HG02588 (cell line): ENCODE measurements at regions not wholly inside any gene's neighbourhood (a gene's known extent, or its start where the extent isn't known, plus 50 kb on each side); places are given as distances from the start of the nearest gene placed in this dataset.

Source experiments
- ATAC-seq: cut with Tn5 transposase; IDR thresholded peaks from one replicate; pipeline ENCODE4 v1.9.1; 2021; ENCODE audit warnings: mild to moderate bottlenecking, moderate library complexity; ENCODE audit not compliant: unreplicated experiment

- ATAC-seq: no peak
Measured at GRCh38 chr15:47570881-47571640, 146.2 kb upstream of the SEMA6D start.

GRCh38 chr15:47573673-47574072 lies 143.6 kb upstream of the SEMA6D start:
- ATAC-seq: no peak

GRCh38 chr15:47577000-47577399 lies 140.3 kb upstream of the SEMA6D start:
- no peak for ATAC-seq

- ATAC-seq: no peak
Measured at GRCh38 chr15:47577461-47577860, 139.8 kb upstream of the SEMA6D start.

GRCh38 chr15:47582233-47582632 lies 135.1 kb upstream of the SEMA6D start:
- no peak for ATAC-seq

DNA sequence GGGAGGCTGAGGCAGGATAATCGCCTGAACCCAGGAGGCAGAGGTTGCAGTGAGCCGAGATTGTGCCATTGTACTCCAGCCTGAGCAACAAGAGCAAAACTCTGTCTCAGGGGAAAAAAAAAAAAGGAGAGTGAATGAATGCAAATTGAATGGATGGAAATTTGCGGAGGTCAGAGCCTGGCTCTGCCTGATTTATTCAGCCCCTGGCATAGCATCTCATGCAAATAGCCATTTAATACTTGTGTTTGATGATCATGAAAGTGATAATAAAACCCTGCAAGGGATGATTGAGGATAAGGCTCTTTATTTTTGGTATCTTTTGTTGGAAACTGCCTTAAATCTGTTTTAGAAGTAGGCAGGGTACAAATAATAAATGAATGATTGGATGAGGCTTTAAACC lies 133.0 kb upstream of the SEMA6D start:
- ATAC-seq: no peak

DNA sequence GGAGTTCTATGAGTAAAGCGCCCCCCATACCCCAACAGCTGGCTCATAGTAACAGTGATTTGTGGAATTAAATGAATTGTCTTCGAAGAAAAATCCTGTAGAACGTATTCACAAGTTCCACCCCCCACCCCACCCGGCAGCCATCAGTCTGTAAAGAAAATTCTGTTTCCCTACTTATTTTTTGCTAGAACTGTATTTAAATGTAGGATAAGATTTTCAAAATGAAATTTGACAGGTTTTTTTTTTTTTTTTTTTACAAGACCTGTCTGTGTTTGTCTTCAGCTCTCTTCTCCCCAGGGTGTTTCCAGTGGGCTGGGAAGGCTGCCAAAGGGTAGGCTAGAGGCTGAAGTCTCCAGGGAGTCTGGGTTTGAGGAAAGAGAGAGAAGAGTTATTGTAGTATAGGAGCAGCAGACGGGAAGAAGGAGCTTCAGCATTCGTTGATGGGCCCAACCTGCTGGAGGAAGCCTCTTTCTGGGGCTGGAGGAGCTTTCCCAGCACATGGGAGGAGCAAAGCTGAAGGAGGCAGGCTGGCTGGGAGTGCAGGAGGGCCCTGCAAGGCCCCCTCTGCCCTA lies 130.6 kb upstream of the SEMA6D start:
- ATAC-seq: no peak

GRCh38 chr15:47587940-47588802 lies 129.1 kb upstream of the SEMA6D start:
- ATAC-seq: no peak

DNA sequence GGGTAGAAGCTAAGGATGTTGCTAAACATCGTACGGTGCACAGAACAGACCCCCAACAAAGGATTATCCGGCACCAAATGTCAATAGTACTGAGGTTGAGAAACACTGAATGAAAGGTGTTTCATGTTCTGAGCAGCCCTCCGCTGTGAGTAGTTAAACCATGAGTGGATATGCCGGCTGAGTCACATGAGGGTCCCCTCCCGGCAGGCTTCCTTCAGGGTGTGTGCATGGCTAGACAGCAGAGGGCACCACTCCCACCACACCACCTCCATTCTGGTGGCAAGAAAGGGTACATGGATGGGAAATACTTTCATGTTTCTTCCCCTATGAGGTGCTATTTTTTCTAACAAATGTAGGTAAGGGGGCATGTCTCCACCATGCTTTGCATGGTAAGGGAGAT lies 128.3 kb upstream of the SEMA6D start:
- no peak for ATAC-seq

DNA sequence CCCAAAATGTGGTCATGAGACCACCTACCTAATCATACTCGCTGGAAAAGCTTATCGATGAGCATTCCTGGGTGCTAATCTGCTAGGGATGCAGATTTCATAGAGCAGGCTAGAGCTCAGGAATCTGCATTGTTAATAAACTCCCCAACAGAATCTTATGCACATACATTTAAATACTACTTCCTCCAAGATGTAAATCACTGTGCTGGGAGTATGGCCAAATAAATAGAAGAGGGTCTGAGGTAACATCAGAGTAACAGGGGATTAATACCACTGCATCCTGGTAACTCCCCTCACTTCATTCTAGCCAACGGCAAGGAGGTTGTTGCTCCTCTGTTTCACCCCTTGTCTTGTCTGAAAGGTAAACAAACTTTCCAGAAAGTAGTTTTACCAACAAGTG lies 118.3 kb upstream of the SEMA6D start:
- ATAC-seq: no peak

DNA sequence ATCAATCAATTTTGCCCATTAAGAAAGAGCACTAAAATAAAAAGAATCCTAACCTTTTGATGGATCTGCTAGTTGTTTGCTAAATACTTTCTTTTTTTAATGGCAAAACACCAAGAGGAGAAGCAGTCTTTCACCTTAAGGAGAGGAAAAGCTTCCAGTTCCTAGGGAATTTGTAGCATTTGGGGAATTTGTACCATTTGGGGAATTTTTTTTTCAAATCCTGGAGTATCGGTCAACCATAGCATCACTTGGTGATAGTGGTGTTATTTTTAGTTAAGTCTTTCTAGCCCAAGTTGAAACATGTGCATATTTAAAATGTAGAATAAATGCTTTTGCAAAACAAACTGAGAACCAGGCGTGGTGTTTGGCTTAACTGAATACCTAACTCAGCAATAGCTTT lies 117.5 kb upstream of the SEMA6D start:
- ATAC-seq: no peak

DNA sequence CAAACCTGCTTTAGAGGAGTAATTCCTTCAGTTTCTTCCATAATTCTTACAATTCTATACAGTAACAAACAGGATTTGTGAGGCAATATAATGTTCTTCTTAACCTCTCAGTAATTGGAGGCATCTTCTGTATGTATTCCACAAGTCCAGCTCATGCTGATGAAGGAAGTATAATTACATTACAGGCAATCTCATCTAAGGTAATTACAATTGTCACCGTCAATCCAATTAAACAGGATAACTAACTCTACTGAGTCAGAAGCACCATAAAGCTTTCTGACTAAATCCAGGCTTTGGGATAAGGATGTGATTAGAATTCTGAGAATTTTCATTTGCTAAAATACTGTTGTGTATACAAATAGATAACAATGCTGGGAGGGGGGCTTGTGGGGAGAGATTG lies 115.2 kb upstream of the SEMA6D start:
- no peak for ATAC-seq

DNA sequence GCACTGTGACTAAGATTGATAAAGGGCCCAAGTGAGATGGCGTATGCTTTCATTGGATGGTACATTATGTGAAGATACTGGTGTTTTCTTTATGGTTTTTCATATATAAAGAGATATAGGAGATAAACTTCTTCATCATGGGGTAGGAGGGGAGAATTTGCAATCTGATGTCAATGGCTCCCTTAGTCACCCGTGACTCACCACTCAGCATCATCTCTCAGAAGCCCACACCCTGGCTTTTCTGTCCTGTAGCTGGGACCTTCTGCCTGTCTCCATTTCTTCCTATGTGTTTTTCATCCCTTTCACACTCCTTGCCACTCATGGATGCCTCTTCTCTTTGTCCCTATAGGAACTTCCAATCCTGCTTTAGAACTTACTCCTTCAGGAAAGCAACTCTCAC lies 114.3 kb upstream of the SEMA6D start:
- no peak for ATAC-seq

GRCh38 chr15:47607695-47608094 lies 109.6 kb upstream of the SEMA6D start:
- no peak for ATAC-seq

DNA sequence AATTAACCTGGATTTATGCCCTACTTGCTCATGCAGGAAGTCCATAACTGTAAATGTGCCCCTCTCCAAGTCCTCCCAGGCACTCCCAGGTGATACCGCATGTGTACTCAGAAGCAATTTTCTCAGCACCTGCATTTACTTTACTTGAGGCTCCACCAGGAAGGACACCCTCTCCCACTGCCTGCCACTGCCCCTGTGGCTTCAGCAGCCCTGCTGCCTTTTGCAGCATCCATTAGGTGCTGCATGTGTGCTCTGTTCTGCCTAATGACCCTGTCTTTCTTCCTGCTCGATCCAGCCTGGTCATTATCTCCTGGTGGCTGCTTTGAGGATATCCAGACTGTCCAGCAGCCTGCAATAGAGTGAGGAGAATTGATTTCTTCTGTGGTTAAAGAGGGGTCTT lies 107.6 kb upstream of the SEMA6D start:
- no peak for ATAC-seq

DNA sequence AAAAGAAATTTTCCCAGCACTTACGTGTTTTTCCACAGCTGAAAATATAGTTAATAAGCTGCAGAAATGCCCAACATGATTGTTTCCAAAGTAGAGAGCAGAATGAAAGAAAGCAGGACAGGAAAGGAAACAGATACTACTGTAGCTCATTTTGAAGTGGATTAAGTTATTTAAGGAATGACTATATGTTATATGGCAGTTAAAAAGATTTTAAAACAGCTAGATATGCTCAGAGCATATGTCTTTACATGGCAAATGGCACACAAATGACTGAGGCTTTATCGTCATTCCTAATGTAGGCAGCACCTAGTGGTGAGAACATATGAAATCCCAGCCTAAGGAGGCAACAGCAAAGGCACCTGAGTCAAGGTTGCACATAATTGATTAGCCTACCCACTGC lies 106.6 kb upstream of the SEMA6D start:
- no peak for ATAC-seq

- no peak for ATAC-seq
Measured at GRCh38 chr15:47614360-47615011, 102.8 kb upstream of the SEMA6D start.

DNA sequence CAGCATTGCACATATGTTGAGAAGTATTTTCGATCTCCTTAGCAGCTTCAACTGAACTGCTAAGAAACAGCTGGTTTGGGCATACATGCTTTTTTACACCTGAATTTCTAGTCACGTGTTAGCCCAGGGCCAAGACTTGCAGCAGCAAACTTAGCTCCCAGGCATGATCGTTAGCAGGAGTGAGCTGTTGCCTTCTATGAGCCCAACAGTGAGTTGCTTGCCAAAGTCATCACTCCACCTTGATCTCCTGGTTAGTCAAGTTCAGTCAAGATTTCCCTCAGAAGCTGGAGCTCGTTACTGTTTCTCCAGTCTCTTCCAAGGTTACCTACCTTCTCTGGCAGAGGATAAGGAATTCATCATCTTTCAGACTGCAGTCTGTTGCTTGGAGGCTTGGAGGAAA lies 100.4 kb upstream of the SEMA6D start:
- ATAC-seq: no peak

- ATAC-seq: no peak
Measured at GRCh38 chr15:47618241-47618640, 99.1 kb upstream of the SEMA6D start.

DNA sequence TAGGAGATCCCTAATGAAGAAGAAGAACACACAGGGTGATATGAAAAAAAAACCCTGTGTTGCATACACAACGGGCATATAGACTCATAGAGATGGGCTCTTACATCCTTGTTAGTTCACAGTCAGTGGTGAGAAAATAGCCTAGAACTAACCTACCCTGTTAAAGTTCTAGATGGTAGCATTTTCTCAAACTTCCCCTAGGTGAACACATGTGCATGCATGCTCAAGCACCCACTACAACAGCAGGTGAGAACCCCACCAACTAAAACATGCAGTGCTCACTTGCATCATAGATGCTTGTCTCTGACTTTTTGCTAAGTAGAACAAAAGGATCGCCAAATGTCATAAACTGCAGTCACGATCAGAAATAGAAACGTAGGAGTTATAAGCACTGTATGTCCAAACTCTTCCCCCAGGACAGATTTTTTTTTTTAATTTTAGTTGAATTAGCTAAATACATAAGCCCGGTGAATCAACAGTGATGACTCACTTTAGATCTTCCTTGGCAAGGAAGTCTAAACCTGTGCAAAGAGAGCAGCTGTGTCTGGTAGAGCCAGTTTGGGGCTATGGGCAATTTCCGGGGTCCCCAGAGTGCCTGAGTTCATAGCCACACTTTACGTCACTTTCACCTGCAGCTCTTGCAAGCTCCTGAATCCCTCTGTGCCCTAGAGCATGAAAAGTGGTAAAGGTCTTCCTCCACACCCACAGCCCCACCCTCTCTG lies 96.2 kb upstream of the SEMA6D start:
- ATAC-seq: no peak

DNA sequence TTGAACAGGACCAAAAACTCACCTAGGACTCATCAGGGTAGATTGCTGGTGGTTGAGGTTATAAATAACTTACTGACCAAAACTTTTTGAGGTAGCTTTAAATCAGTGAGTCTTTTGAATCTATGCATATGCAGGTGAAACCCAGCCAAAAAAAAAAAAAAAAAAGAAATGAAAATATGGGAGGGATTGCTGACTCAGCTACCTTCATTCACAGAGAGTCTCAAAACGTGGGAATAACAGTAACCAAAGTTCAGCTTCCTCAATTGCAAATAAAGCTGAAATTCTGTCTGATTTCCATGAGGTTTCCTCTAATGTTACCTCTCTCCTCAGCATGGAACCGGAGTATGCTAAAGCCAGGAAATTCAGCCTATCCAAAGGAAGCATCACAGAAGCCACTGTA lies 95.2 kb upstream of the SEMA6D start:
- ATAC-seq: no peak
